SK-N-SH (cell line): ENCODE measurements at regions not wholly inside any gene's neighbourhood (a gene's known extent, or its start where the extent isn't known, plus 50 kb on each side); places are given as distances from the start of the nearest gene placed in this dataset.

Experiments
- CTCF ChIA-PET: fragments of 300-600, 350-600 bp; formaldehyde crosslinking; extraction: SDS; loops from one replicate; lab custom pipeline; 2021; lab: Yijun Ruan, JAX
- POLR2A ChIA-PET: fragments of 350-600 bp; sonication (Branson Sonifier 250); formaldehyde crosslinking; extraction: SDS; loops from one replicate; lab custom pipeline; 2020; ENCODE audit warnings: antibody characterized with exemption, inconsistent platforms; lab: Yijun Ruan, JAX
- DNase-seq: peaks from one replicate; pipeline ENCODE4 v3.0.0; 2012
- H2AFZ ChIP-seq: fragments of 200-600 bp; sonication (generic); 2 replicates; pipeline ENCODE4 v1.8.1; 2016; ENCODE audit warnings: antibody characterized with exemption, mild to moderate bottlenecking, low read depth
- H3F3A ChIP-seq: fragments of 200-600 bp; sonication (generic); replicated peaks from 2 replicates; pipeline ENCODE3; 2016; ENCODE audit warnings: antibody characterized with exemption, mild to moderate bottlenecking; ENCODE audit not compliant: insufficient read depth
- H3K27ac ChIP-seq, 2 experiments: fragments of 200-500 bp in 1 of 2; fragments of 200-600 bp in 1 of 2; sonication (Bioruptor generic) in 1 of 2; sonication (generic), shearing (Covaris generic) in 1 of 2; 2 replicates each; pipeline versions ENCODE4 v1.5.1 to v1.6.1; 2014 to 2016; ENCODE audit warnings: low read depth in 2 of 2, inconsistent platforms in 1 of 2, low read length in 1 of 2, mild to moderate bottlenecking in 1 of 2, mixed read lengths in 1 of 2
- H3K27me3 ChIP-seq: fragments of 200-600 bp; sonication (generic), shearing (Covaris generic); 2 replicates; pipeline ENCODE4 v1.6.1; 2016; ENCODE audit warnings: mixed run types; ENCODE audit not compliant: insufficient read depth
- H3K36me3 ChIP-seq, 2 experiments: fragments of 200-500 bp in 1 of 2; fragments of 200-600 bp in 1 of 2; sonication (Bioruptor generic) in 1 of 2; sonication (generic) in 1 of 2; replicated peaks in 1 of 2; 2 replicates each; pipeline versions ENCODE3 to v1.5.1; 2014 to 2016; ENCODE audit warnings: low read length in 1 of 2, mild to moderate bottlenecking in 1 of 2; ENCODE audit not compliant: insufficient read depth in 2 of 2, control insufficient read depth in 1 of 2
- H3K4me1 ChIP-seq, 2 experiments: fragments of 200-500 bp in 1 of 2; fragments of 200-600 bp in 1 of 2; sonication (Bioruptor generic) in 1 of 2; sonication (generic), shearing (Covaris generic) in 1 of 2; 2 replicates each; pipeline versions ENCODE4 v1.5.1 to v1.6.1; 2014 to 2016; ENCODE audit warnings: low read depth in 1 of 2, low read length in 1 of 2, mixed run types in 1 of 2; ENCODE audit not compliant: insufficient read depth in 2 of 2, control insufficient read depth in 1 of 2
- H3K4me2 ChIP-seq: fragments of 200-600 bp; sonication (generic), shearing (Covaris generic); 2 replicates; pipeline ENCODE4 v1.6.1; 2017; ENCODE audit warnings: mixed run types
- H3K4me3 ChIP-seq, 2 experiments: fragments of 200-500 bp in 1 of 2; fragments of 200-600 bp in 1 of 2; sonication (Bioruptor generic) in 1 of 2; sonication (generic), shearing (Covaris generic) in 1 of 2; 2 replicates each; pipeline versions ENCODE4 v1.5.1 to v1.8.1; 2014 to 2016; ENCODE audit warnings: low read depth in 2 of 2, inconsistent platforms in 1 of 2, low read length in 1 of 2, mild to moderate bottlenecking in 1 of 2, mixed read lengths in 1 of 2, moderate library complexity in 1 of 2
- H3K79me2 ChIP-seq: fragments of 200-600 bp; sonication (generic); 2 replicates; pipeline ENCODE4 v1.8.1; 2017; ENCODE audit warnings: mild to moderate bottlenecking; ENCODE audit not compliant: insufficient read depth
- H3K9ac ChIP-seq: fragments of 200-600 bp; sonication (generic); 2 replicates; pipeline ENCODE4 v1.6.1; 2017; ENCODE audit warnings: mixed run types
- H3K9me2 ChIP-seq: fragments of 200-600 bp; sonication (generic); 2 replicates; pipeline ENCODE4 v1.6.1; 2017; ENCODE audit warnings: mixed run types
- H3K9me3 ChIP-seq: fragments of 200-600 bp; sonication (generic); 2 replicates; pipeline ENCODE4 v1.6.1; 2017; ENCODE audit warnings: mixed run types, mild to moderate bottlenecking, moderate library complexity
- H4K20me1 ChIP-seq: fragments of 200-600 bp; sonication (generic); 2 replicates; pipeline ENCODE4 v1.6.1; 2017; ENCODE audit warnings: mild to moderate bottlenecking, mixed run types; ENCODE audit not compliant: insufficient read depth
- EP300 ChIP-seq, 2 experiments: IDR thresholded peaks; 2 replicates each; pipeline versions ENCODE4 v1.4.0 to v1.6.1; 2012; ENCODE audit warnings: borderline replicate concordance in 1 of 2, low read depth in 1 of 2, low read length in 1 of 2
- EZH2phosphoT487 ChIP-seq: fragments of 200-600 bp; sonication (generic); IDR thresholded peaks from 2 replicates; pipeline ENCODE4 v1.6.1; 2017; ENCODE audit warnings: low read depth, mixed run types, mild to moderate bottlenecking, antibody characterized with exemption, moderate library complexity, borderline replicate concordance
- FOSL2 ChIP-seq: IDR thresholded peaks from 2 replicates; pipeline ENCODE4 v1.4.0; 2012; ENCODE audit warnings: low read depth, mild to moderate bottlenecking, moderate library complexity, borderline replicate concordance
- GABPA ChIP-seq: IDR thresholded peaks from 2 replicates; pipeline ENCODE4 v1.4.0; 2012; ENCODE audit warnings: low read depth, mild to moderate bottlenecking
- JUND ChIP-seq: IDR thresholded peaks from 2 replicates; pipeline ENCODE4 v1.4.0; 2012
- POLR2AphosphoS5 ChIP-seq: IDR thresholded peaks from 2 replicates; pipeline ENCODE4 v1.6.1; 2012; ENCODE audit warnings: low read depth, low read length
- RAD21 ChIP-seq: IDR thresholded peaks from 2 replicates; pipeline ENCODE4 v1.6.1; 2012; ENCODE audit warnings: mild to moderate bottlenecking, low read length
- SIN3A ChIP-seq: IDR thresholded peaks from 2 replicates; pipeline ENCODE4 v1.6.1; 2012; ENCODE audit warnings: low read depth, mild to moderate bottlenecking, low read length, moderate library complexity, borderline replicate concordance
- TAF1 ChIP-seq: IDR thresholded peaks from 2 replicates; pipeline ENCODE4 v1.6.1; 2012; ENCODE audit warnings: low read depth, mild to moderate bottlenecking, low read length, moderate library complexity, borderline replicate concordance
- TCF12 ChIP-seq: IDR thresholded peaks from 2 replicates; pipeline ENCODE4 v1.4.0; 2012
- WGBS: methylation state at CpG from one replicate; pipeline ENCODE4 v1.1.6; 2017; ENCODE audit warnings: low lambda C conversion rate; 5-methylcytosine and 5-hydroxymethylcytosine counted together
- TF ChIP-seq, protein P1 (sequence below): IDR thresholded peaks from 2 replicates; pipeline ENCODE4 v1.6.1; 2012; ENCODE audit warnings: mild to moderate bottlenecking, low read depth, low read length, moderate library complexity
- TF ChIP-seq, protein P2 (sequence below): fragments of 150-350 bp; IDR thresholded peaks from 2 replicates; pipeline ENCODE4 v1.6.1; 2017; ENCODE audit warnings: antibody characterized with exemption, low read length, low read depth, borderline replicate concordance
- TF ChIP-seq, protein P3 (sequence below): fragments of 200-600 bp; sonication (generic); IDR thresholded peaks from 2 replicates; pipeline ENCODE4 v1.6.1; 2017; ENCODE audit warnings: antibody characterized with exemption, mild to moderate bottlenecking, moderate library complexity
- TF ChIP-seq, protein P4 (sequence below): IDR thresholded peaks from 2 replicates; pipeline ENCODE4 v1.4.0; 2012; ENCODE audit warnings: low read depth

DNA sequence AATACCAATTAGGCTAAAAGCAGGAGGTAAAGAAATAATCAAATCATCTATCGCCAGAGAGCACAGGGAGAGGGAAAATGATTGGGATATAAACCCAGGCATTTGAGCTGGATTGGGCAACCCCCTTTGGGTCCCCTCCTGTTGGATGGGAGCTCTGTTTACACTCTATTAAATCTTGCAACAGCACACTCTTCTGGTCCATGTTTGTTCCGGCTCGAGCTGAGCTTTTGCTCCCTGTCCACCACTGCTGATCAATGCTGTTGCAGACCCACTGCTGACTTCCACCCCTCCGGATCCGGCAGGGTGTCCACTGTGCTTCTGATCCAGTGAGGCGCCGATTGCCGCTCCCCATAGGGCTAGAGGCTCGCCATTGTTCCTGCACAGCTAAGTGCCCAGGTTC is 493.8 kb downstream of the MATN1 start (continued):
- TF ChIP-seq, protein P1, sequence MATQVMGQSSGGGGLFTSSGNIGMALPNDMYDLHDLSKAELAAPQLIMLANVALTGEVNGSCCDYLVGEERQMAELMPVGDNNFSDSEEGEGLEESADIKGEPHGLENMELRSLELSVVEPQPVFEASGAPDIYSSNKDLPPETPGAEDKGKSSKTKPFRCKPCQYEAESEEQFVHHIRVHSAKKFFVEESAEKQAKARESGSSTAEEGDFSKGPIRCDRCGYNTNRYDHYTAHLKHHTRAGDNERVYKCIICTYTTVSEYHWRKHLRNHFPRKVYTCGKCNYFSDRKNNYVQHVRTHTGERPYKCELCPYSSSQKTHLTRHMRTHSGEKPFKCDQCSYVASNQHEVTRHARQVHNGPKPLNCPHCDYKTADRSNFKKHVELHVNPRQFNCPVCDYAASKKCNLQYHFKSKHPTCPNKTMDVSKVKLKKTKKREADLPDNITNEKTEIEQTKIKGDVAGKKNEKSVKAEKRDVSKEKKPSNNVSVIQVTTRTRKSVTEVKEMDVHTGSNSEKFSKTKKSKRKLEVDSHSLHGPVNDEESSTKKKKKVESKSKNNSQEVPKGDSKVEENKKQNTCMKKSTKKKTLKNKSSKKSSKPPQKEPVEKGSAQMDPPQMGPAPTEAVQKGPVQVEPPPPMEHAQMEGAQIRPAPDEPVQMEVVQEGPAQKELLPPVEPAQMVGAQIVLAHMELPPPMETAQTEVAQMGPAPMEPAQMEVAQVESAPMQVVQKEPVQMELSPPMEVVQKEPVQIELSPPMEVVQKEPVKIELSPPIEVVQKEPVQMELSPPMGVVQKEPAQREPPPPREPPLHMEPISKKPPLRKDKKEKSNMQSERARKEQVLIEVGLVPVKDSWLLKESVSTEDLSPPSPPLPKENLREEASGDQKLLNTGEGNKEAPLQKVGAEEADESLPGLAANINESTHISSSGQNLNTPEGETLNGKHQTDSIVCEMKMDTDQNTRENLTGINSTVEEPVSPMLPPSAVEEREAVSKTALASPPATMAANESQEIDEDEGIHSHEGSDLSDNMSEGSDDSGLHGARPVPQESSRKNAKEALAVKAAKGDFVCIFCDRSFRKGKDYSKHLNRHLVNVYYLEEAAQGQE, result no peak
- TF ChIP-seq, protein P2, sequence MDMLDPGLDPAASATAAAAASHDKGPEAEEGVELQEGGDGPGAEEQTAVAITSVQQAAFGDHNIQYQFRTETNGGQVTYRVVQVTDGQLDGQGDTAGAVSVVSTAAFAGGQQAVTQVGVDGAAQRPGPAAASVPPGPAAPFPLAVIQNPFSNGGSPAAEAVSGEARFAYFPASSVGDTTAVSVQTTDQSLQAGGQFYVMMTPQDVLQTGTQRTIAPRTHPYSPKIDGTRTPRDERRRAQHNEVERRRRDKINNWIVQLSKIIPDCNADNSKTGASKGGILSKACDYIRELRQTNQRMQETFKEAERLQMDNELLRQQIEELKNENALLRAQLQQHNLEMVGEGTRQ, result no peak
- TF ChIP-seq, protein P3, sequence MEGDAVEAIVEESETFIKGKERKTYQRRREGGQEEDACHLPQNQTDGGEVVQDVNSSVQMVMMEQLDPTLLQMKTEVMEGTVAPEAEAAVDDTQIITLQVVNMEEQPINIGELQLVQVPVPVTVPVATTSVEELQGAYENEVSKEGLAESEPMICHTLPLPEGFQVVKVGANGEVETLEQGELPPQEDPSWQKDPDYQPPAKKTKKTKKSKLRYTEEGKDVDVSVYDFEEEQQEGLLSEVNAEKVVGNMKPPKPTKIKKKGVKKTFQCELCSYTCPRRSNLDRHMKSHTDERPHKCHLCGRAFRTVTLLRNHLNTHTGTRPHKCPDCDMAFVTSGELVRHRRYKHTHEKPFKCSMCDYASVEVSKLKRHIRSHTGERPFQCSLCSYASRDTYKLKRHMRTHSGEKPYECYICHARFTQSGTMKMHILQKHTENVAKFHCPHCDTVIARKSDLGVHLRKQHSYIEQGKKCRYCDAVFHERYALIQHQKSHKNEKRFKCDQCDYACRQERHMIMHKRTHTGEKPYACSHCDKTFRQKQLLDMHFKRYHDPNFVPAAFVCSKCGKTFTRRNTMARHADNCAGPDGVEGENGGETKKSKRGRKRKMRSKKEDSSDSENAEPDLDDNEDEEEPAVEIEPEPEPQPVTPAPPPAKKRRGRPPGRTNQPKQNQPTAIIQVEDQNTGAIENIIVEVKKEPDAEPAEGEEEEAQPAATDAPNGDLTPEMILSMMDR, result no peak
- TF ChIP-seq EP300 (IDR thresholded peaks at IDR 0.05; ENCODE audit: borderline replicate concordance in 1 of 2, low read depth in 1 of 2, low read length in 1 of 2) (no peak), FOSL2 (no peak), TAF1 (no peak)
- TF ChIP-seq, protein P4, sequence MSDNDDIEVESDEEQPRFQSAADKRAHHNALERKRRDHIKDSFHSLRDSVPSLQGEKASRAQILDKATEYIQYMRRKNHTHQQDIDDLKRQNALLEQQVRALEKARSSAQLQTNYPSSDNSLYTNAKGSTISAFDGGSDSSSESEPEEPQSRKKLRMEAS, result no peak

GRCh38 chr1:30226648-30227047 is 496.7 kb downstream of the MATN1 start:
- Histone ChIP-seq H3K27me3 (no peaks in the 10 kb centered on the region), H3K36me3 (no peaks in the 10 kb centered on the region), H2AFZ (no peak overlapping the region), H3K9me3 (no peaks in the 10 kb centered on the region), H3K79me2 (no peaks in the 10 kb centered on the region), H3K9ac (no peak overlapping the region), H3K27ac (no peak overlapping the region), H3K9me2 (no peaks in the 10 kb centered on the region), H4K20me1 (no peaks in the 10 kb centered on the region), H3F3A (no peaks in the 10 kb centered on the region), H3K4me3 (no peak overlapping the region), H3K4me1 (peaks cover 0 to 14% of the 10 kb centered on the region in 2 experiments; a peak in 1 of 4 replicates), H3K4me2 (no peak overlapping the region)
- TF ChIP-seq POLR2AphosphoS5, result no peak
- no peak for TF ChIP-seq FOSL2
- no peak for TF ChIP-seq SIN3A
- no peak for TF ChIP-seq EZH2phosphoT487
- TF ChIP-seq, protein P2, result no peak
- TF ChIP-seq TCF12, result no peak
- TF ChIP-seq GABPA, result no peak
- TF ChIP-seq RAD21, result no peak
- TF ChIP-seq, protein P1, result no peak
- no peak for TF ChIP-seq JUND
- CTCF ChIA-PET, result interaction anchor here (0.8 to 1.0 kb wide), 2 partner anchors 38 to 91 kb away, joined by 3 read pairs; no protein-coding TSS in a partner anchor
- WGBS, result 22% methylated on average over 6 of the region's 6 CpGs
- no peak for DNase-seq
- POLR2A ChIA-PET, result no interaction called here
